ENCODE measurements at regions not wholly inside any gene's neighbourhood (a gene's known extent, or its start where the extent isn't known, plus 50 kb on each side); places are given as distances from the start of the nearest gene placed in this dataset.

DNA sequence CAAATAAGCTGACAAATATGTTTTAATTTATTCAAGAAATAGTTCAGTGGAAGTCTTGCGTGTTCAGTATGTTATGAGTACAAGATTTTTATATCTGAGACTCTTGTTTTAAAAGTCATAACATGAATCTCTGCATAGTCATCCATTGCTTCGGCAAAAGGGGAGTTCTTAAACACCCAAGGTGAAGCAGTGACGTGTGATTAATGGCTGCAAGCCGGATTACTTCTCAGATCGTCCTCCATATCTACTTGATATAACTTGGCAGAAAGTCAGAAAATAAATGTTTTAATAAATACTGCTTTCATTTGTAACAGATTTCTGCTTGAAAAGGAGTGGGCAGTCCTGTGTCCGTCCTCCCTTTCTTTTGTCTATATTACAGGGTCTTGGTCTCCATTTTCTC is 64.6 kb upstream of the IL15 start:
- WGBS, 2 experiments (ENCODE audit: extremely low coverage in 1 of 2, insufficient coverage in 1 of 2, insufficient read length in 1 of 2, insufficient replicate concordance in 2 of 2, low coverage in 1 of 2, low lambda C conversion rate in 2 of 2, missing lambda C conversion rate in 1 of 2) = 95% methylated on average over 6 of the region's 6 CpGs; no CpG with 5 or more reads in 1 of the 2 experiments
- Histone ChIP-seq H3K23ac (ENCODE audit: insufficient read length) (no peak overlapping the region), H3K18ac (ENCODE audit: extremely low read depth, low read length) (no peak overlapping the region), H2AK5ac (ENCODE audit: low read depth, low read length) (no peak overlapping the region), H2BK20ac (ENCODE audit: low read length) (no peak overlapping the region), H3K9ac (replicated peaks in 1 of 4; ENCODE audit: extremely low read depth in 1 of 4, low read depth in 3 of 4, low read length in 3 of 4) (no peak overlapping the region), H2BK120ac (replicated peaks; ENCODE audit: low read depth, low read length) (no peak overlapping the region), H2BK15ac (ENCODE audit: low read length) (no peak overlapping the region), H3K56ac (replicated peaks; ENCODE audit: insufficient read length, low read depth, low read length) (no peak overlapping the region), H3K23me2 (ENCODE audit: low read depth, low read length) (no peaks in the 10 kb centered on the region), H3K4me3 (ENCODE audit: extremely low read depth in 1 of 4, insufficient read depth in 2 of 4, low read depth in 3 of 4, low read length in 4 of 4) (no peak overlapping the region), H4K8ac (ENCODE audit: extremely low read depth, insufficient read depth, low read length) (no peak overlapping the region), H4K5ac (ENCODE audit: insufficient read length, low read depth, low read length) (no peak overlapping the region), H3K4ac (replicated peaks; ENCODE audit: insufficient read length, low read depth, low read length) (no peak overlapping the region), H3K27me3 (replicated peaks in 1 of 4; ENCODE audit: control insufficient read depth in 3 of 4, extremely low read depth in 1 of 4, insufficient read depth in 3 of 4, low read length in 3 of 4) (no peaks in the 10 kb centered on the region), H3K14ac (ENCODE audit: insufficient read length) (no peak overlapping the region), H3K4me2 (ENCODE audit: insufficient read depth in 1 of 2, low read depth in 2 of 2, low read length in 2 of 2) (no peak overlapping the region), H3K27ac (ENCODE audit: low read depth, low read length) (no peak overlapping the region), H3K36me3 (ENCODE audit: control insufficient read depth in 2 of 4, insufficient read depth in 4 of 4, low read length in 3 of 4) (no peaks in the 10 kb centered on the region), H3K4me1 (replicated peaks in 1 of 4; ENCODE audit: control insufficient read depth in 3 of 4, insufficient read depth in 4 of 4, low read length in 3 of 4) (no peaks in the 10 kb centered on the region), H2AFZ (ENCODE audit: low read length) (no peak overlapping the region), H3K79me2 (ENCODE audit: control insufficient read depth in 1 of 2, insufficient read depth in 2 of 2, low read length in 2 of 2) (no peaks in the 10 kb centered on the region), H4K91ac (replicated peaks; ENCODE audit: insufficient read length, low read length) (no peak overlapping the region), H4K20me1 (replicated peaks in 1 of 2; ENCODE audit: control insufficient read depth in 1 of 2, insufficient read depth in 2 of 2, low read length in 2 of 2) (no peaks in the 10 kb centered on the region), H3K9me3 (ENCODE audit: insufficient read depth in 2 of 2, low read depth in 1 of 2, low read length in 1 of 2) (no peaks in the 10 kb centered on the region), H2BK12ac (ENCODE audit: low read depth, low read length) (no peak overlapping the region), H2BK5ac (ENCODE audit: low read depth, low read length) (no peak overlapping the region), H3K79me1 (ENCODE audit: low read depth, low read length) (no peaks in the 10 kb centered on the region)
- TF ChIP-seq E2F6 (IDR thresholded peaks at IDR 0.05) = no peak
- no peak for TF ChIP-seq GABPA (IDR thresholded peaks at IDR 0.05; ENCODE audit: borderline replicate concordance, insufficient read depth, low read length)
- no peak for TF ChIP-seq HDAC6 (IDR thresholded peaks at IDR 0.05; ENCODE audit: low read depth, low read length)
- TF ChIP-seq SUZ12 (IDR thresholded peaks at IDR 0.05; ENCODE audit: low read length) = no peak
- no peak for TF ChIP-seq JUN (IDR thresholded peaks at IDR 0.05; ENCODE audit: low read depth, low read length)
- no peak for TF ChIP-seq MAFK (IDR thresholded peaks at IDR 0.05; ENCODE audit: low read depth, low read length)
- no peak for TF ChIP-seq EZH2 (IDR thresholded peaks at IDR 0.05; ENCODE audit: low read depth, low read length, severe bottlenecking)
- POLR2A ChIA-PET (ENCODE audit: partially characterized antibody) = no interaction called here
- FAIRE-seq (no peak), DNase-seq (ENCODE audit: low read depth in 1 of 2, low spot score in 2 of 2) (no peak)
- CTCF ChIA-PET (ENCODE audit: partially characterized antibody) = no interaction called here

Data from H1 (cell line).